ENCODE measurements at regions not wholly inside any gene's neighbourhood (a gene's known extent, or its start where the extent isn't known, plus 50 kb on each side); places are given as distances from the start of the nearest gene placed in this dataset.
"Not testable (repeated sequence)": the region's sequence is repeated elsewhere in the genome, so short reads cannot be mapped to it uniquely, and the experiment has no call there.

DNA sequence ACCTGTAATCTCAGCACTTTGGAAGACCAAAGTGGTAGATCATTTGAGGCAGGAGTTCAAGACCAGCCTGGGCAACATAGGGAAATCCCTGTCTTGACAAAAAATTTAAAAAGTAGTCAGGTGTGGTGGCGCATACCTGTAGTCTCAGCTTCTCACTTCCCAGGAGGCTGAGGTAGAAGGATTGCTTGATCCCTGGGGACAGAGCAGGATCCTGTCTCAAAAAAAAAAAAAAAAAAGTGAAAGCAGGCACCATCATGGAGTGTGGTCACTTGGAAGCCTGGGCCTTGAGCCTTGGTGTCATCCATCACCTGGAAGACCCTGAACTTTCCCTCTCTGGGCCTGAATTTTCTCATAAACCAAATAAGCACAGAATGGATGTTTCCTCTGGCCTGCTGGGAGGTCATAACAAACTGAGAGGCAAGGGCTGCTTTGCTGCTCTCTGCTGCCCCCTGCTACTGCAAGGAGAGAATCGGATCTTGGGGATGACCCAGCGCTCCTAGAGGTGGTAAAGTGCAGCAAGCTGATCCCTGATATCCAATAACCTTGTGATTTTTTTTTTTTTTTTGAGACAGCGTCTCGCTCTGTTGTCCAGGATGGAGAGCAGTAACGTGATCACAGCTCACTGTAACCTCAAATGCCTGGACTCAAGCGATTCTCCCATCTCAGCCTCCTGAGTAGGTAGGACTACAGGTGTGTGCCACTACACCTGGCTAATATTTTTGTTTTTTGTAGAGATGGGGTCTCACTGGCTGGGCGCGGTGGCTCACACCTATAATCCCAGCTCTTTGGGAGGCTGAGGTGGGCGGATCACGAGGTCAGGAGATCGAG lies 75.9 kb upstream of the RNU2-1 start:
- H3K27me3 ChIP-seq (ENCODE audit: control insufficient read depth in 2 of 2, insufficient read depth in 2 of 2, low read length in 2 of 2) = no peaks in the 10 kb centered on the region
- 12% methylated on average over 10 of the region's 12 CpGs for WGBS (ENCODE audit: insufficient coverage, low coverage, missing lambda C conversion rate)
- ATAC-seq (no peak), DNase-seq (ENCODE audit: extremely low read depth in 1 of 4, low spot score in 3 of 4) (no peak), FAIRE-seq (peak; percentile 98)
- H2AFZ ChIP-seq (ENCODE audit: low read depth, low read length) = no peak overlapping the region
- intact Hi-C loops (cut with micrococcal nuclease) (no loop called here), in situ Hi-C loops (cut with MboI) (loop anchor here (10.0 kb wide), 2 partner anchors 215 to 295 kb away; no protein-coding TSS in a partner anchor)
- CTCF ChIA-PET (ENCODE audit: low intra/inter-chr PET ratio) = interaction anchor here (0.6 to 1.9 kb wide), 3 partner anchors 25 to 173 kb away, joined by 3 to 10 read pairs (median 4); no protein-coding TSS in a partner anchor
- no peaks in the 10 kb centered on the region for H3K79me2 ChIP-seq (ENCODE audit: control insufficient read depth, insufficient read depth, low read length)
- H3K27ac ChIP-seq (ENCODE audit: extremely low read depth, low read depth, low read length) = no peak overlapping the region
- POLR2A ChIA-PET = interaction anchor here (1.0 kb wide), 1 partner anchor 57 kb away, joined by 3 read pairs; no protein-coding TSS in a partner anchor
- H3K4me2 ChIP-seq (ENCODE audit: insufficient read depth, low read length) = no peak overlapping the region
- H4K20me1 ChIP-seq (replicated peaks; ENCODE audit: control insufficient read depth, insufficient read depth, low read length) = no peaks in the 10 kb centered on the region
- no peaks in the 10 kb centered on the region for H3K9me1 ChIP-seq (ENCODE audit: control insufficient read depth, insufficient read depth, low read length)
- TF ChIP-seq LARP7 (IDR thresholded peaks at IDR 0.05) (0 out of 2 replicates have a peak, but pooled peaks have one; percentile 6), FOXJ3 (CRISPR knock-in tag; IDR thresholded peaks at IDR 0.05) (no peak), KHSRP (IDR thresholded peaks at IDR 0.05) (no peak)
- no TSS peak for BruUV-seq (replicated peaks)
- no peak overlapping the region for H3K9ac ChIP-seq (ENCODE audit: insufficient read depth in 1 of 2, low read depth in 2 of 2, low read length in 2 of 2)
- H3K9me3 ChIP-seq (replicated peaks; ENCODE audit: control insufficient read depth, insufficient read depth, low read depth, low read length) = no peaks in the 10 kb centered on the region
- no peaks in the 10 kb centered on the region for H3K36me3 ChIP-seq (ENCODE audit: control insufficient read depth, insufficient read depth, low read length)
- H3K4me3 ChIP-seq = no peak overlapping the region
- H3K4me1 ChIP-seq (replicated peaks in 1 of 2; ENCODE audit: control insufficient read depth in 2 of 2, insufficient read depth in 2 of 2, low read length in 2 of 2) = peaks cover 3 to 4% of the 10 kb centered on the region in 2 experiments; a peak in 3 of 5 replicates

DNA sequence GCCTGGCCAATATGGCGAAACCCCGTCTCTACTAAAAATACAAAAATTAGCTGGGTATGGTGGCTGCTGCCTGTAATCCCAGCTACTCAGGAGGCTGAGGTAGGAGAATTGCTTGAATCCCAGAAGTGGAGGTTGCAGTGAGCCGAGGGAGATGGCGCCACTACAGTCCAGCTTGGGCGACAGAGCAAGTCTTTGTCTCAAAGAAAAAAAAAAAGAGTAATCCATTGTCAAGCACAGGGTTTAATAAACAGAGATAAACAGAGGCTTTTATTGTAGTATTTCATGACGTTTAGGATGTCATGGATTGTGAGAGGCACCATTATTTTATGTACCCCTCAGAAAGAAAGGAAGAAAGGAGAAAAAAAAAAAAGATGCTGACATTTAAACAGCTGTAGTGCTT lies 75.2 kb upstream of the RNU2-1 start:
- Histone ChIP-seq H3K4me3 (no peak overlapping the region), H3K9ac (ENCODE audit: insufficient read depth in 1 of 2, low read depth in 2 of 2, low read length in 2 of 2) (no peak overlapping the region), H3K27ac (ENCODE audit: extremely low read depth, low read depth, low read length) (no peak overlapping the region), H3K4me1 (replicated peaks in 1 of 2; ENCODE audit: control insufficient read depth in 2 of 2, insufficient read depth in 2 of 2, low read length in 2 of 2) (peaks cover 0 to 3% of the 10 kb centered on the region in 2 experiments; a peak in 3 of 5 replicates), H3K9me1 (ENCODE audit: control insufficient read depth, insufficient read depth, low read length) (no peaks in the 10 kb centered on the region), H3K9me3 (replicated peaks; ENCODE audit: control insufficient read depth, insufficient read depth, low read depth, low read length) (no peaks in the 10 kb centered on the region), H3K4me2 (ENCODE audit: insufficient read depth, low read length) (no peak overlapping the region), H3K36me3 (ENCODE audit: control insufficient read depth, insufficient read depth, low read length) (no peaks in the 10 kb centered on the region), H3K79me2 (ENCODE audit: control insufficient read depth, insufficient read depth, low read length) (no peaks in the 10 kb centered on the region), H3K27me3 (ENCODE audit: control insufficient read depth in 2 of 2, insufficient read depth in 2 of 2, low read length in 2 of 2) (no peaks in the 10 kb centered on the region), H2AFZ (ENCODE audit: low read depth, low read length) (no peak overlapping the region), H4K20me1 (replicated peaks; ENCODE audit: control insufficient read depth, insufficient read depth, low read length) (no peaks in the 10 kb centered on the region)
- DNase-seq (ENCODE audit: extremely low read depth in 1 of 4, low spot score in 3 of 4) = no peak
- no peak for ATAC-seq
- in situ Hi-C loops (cut with MboI) (no loop called here), intact Hi-C loops (cut with micrococcal nuclease) (no loop called here)
- ChIA-PET CTCF (ENCODE audit: low intra/inter-chr PET ratio) (interaction anchor here (0.6 to 1.9 kb wide), 3 partner anchors 25 to 89 kb away, joined by 3 to 10 read pairs (median 3); no protein-coding TSS in a partner anchor), POLR2A (no interaction called here)
- BruUV-seq (replicated peaks) = no TSS peak
- TF ChIP-seq, protein P1, sequence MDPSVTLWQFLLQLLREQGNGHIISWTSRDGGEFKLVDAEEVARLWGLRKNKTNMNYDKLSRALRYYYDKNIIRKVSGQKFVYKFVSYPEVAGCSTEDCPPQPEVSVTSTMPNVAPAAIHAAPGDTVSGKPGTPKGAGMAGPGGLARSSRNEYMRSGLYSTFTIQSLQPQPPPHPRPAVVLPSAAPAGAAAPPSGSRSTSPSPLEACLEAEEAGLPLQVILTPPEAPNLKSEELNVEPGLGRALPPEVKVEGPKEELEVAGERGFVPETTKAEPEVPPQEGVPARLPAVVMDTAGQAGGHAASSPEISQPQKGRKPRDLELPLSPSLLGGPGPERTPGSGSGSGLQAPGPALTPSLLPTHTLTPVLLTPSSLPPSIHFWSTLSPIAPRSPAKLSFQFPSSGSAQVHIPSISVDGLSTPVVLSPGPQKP (CRISPR knock-in tag; IDR thresholded peaks at IDR 0.05) = no peak
- TF ChIP-seq ZBTB1 (CRISPR knock-in tag; IDR thresholded peaks at IDR 0.05; ENCODE audit: borderline replicate concordance, low read depth) (no peak), NFIC (IDR thresholded peaks at IDR 0.05) (no peak)
- 73% methylated on average over 6 of the region's 6 CpGs for WGBS (ENCODE audit: insufficient coverage, low coverage, missing lambda C conversion rate)
- FAIRE-seq = no peak

DNA sequence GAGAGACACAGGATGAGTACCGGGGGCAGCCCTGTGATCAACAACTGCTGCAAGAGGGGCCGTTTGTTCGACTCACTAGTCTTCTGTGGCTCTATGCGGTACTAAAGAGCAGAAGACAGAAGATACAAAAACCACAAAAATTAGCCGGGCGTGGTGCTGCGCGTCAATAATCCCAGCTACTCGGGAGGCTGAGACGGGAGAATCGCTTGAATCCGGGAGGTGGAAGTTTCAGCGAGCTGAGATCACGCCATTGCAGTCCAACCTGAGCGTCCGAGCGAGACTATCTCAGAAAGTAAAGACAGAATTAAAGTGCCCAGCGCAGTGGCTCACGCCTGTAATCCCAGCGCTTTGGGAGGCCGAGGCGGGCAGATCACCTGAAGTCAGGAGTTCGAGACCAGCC lies 71.0 kb upstream of the RNU2-1 start:
- intact Hi-C loops (cut with micrococcal nuclease); H3K36me3 ChIP-seq (ENCODE audit: control insufficient read depth, insufficient read depth, low read length); H3K4me2 ChIP-seq (ENCODE audit: insufficient read depth, low read length); H3K27ac ChIP-seq (ENCODE audit: extremely low read depth, low read depth, low read length); H2AFZ ChIP-seq (ENCODE audit: low read depth, low read length); H3K4me1 ChIP-seq (replicated peaks in 1 of 2; ENCODE audit: control insufficient read depth in 2 of 2, insufficient read depth in 2 of 2, low read length in 2 of 2); H3K9me3 ChIP-seq (replicated peaks; ENCODE audit: control insufficient read depth, insufficient read depth, low read depth, low read length); DNase-seq (ENCODE audit: extremely low read depth in 1 of 4, low spot score in 3 of 4); H3K4me3 ChIP-seq; H4K20me1 ChIP-seq (replicated peaks; ENCODE audit: control insufficient read depth, insufficient read depth, low read length); FAIRE-seq; H3K27me3 ChIP-seq (ENCODE audit: control insufficient read depth in 2 of 2, insufficient read depth in 2 of 2, low read length in 2 of 2); BruUV-seq (replicated peaks); H3K9ac ChIP-seq (ENCODE audit: insufficient read depth in 1 of 2, low read depth in 2 of 2, low read length in 2 of 2); ATAC-seq; H3K79me2 ChIP-seq (ENCODE audit: control insufficient read depth, insufficient read depth, low read length); H3K9me1 ChIP-seq (ENCODE audit: control insufficient read depth, insufficient read depth, low read length); POLR2A ChIA-PET; CTCF ChIA-PET (ENCODE audit: low intra/inter-chr PET ratio); in situ Hi-C loops (cut with MboI): not testable (repeated sequence)
- 52% methylated on average over 10 of the region's 23 CpGs for WGBS (ENCODE audit: insufficient coverage, low coverage, missing lambda C conversion rate)
